ENCODE measurements at regions not wholly inside any gene's neighbourhood (a gene's known extent, or its start where the extent isn't known, plus 50 kb on each side); places are given as distances from the start of the nearest gene placed in this dataset.

- H3K27ac Mint-ChIP-seq = no peak overlapping the region
- no peak overlapping the region for H3K4me3 ChIP-seq (ENCODE audit: low read length)
- POLR2A ChIA-PET = no interaction called here
- peaks cover 2% of the 10 kb centered on the region for H3K9me3 Mint-ChIP-seq
- no peaks in the 10 kb centered on the region for H3K36me3 Mint-ChIP-seq (ENCODE audit: low read depth)
- H3K9me3 ChIP-seq (ENCODE audit: control insufficient read depth in 1 of 2, insufficient read depth in 1 of 2, low read length in 2 of 2) = no peaks in the 10 kb centered on the region
- no peak for ATAC-seq (ENCODE audit: poor library complexity)
- CTCF ChIA-PET = no interaction called here
- no peaks in the 10 kb centered on the region for H3K27me3 ChIP-seq (ENCODE audit: control insufficient read depth in 1 of 2, insufficient read depth in 2 of 2, low read length in 2 of 2)
- DNase-seq = no peak
- no peaks in the 10 kb centered on the region for H3K4me1 ChIP-seq (ENCODE audit: insufficient read depth, low read length)
- intact Hi-C loops (cut with DNase I, micrococcal nuclease) = no loop called here
- H3K4me1 Mint-ChIP-seq (ENCODE audit: low read depth) = no peaks in the 10 kb centered on the region
- no peaks in the 10 kb centered on the region for H3K36me3 ChIP-seq (ENCODE audit: insufficient read depth, low read length)
- TF ChIP-seq, protein P1, sequence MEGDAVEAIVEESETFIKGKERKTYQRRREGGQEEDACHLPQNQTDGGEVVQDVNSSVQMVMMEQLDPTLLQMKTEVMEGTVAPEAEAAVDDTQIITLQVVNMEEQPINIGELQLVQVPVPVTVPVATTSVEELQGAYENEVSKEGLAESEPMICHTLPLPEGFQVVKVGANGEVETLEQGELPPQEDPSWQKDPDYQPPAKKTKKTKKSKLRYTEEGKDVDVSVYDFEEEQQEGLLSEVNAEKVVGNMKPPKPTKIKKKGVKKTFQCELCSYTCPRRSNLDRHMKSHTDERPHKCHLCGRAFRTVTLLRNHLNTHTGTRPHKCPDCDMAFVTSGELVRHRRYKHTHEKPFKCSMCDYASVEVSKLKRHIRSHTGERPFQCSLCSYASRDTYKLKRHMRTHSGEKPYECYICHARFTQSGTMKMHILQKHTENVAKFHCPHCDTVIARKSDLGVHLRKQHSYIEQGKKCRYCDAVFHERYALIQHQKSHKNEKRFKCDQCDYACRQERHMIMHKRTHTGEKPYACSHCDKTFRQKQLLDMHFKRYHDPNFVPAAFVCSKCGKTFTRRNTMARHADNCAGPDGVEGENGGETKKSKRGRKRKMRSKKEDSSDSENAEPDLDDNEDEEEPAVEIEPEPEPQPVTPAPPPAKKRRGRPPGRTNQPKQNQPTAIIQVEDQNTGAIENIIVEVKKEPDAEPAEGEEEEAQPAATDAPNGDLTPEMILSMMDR (IDR thresholded peaks at IDR 0.05) = no peak
- H3K27me3 Mint-ChIP-seq = no peaks in the 10 kb centered on the region
- H3K27ac ChIP-seq (ENCODE audit: low read depth in 1 of 2, low read length in 2 of 2) = no peak overlapping the region
- H3K4me3 Mint-ChIP-seq = no peak overlapping the region
Measured at GRCh38 chr7:46315891-46316290, 394.8 kb upstream of the IGFBP3 start.

- Histone ChIP-seq H3K27ac (ENCODE audit: low read depth in 1 of 2, low read length in 2 of 2) (no peak overlapping the region), H3K27me3 (ENCODE audit: control insufficient read depth in 1 of 2, insufficient read depth in 2 of 2, low read length in 2 of 2) (no peaks in the 10 kb centered on the region), H3K9me3 (ENCODE audit: control insufficient read depth in 1 of 2, insufficient read depth in 1 of 2, low read length in 2 of 2) (peaks cover 0 to 4% of the 10 kb centered on the region in 2 experiments), H3K36me3 (ENCODE audit: insufficient read depth, low read length) (no peaks in the 10 kb centered on the region), H3K4me1 (ENCODE audit: insufficient read depth, low read length) (no peaks in the 10 kb centered on the region), H3K4me3 (ENCODE audit: low read length) (no peak overlapping the region)
- CTCF ChIA-PET = no interaction called here
- peaks cover 2% of the 10 kb centered on the region for H3K9me3 Mint-ChIP-seq
- H3K36me3 Mint-ChIP-seq (ENCODE audit: low read depth) = no peaks in the 10 kb centered on the region
- intact Hi-C loops (cut with DNase I, micrococcal nuclease) = no loop called here
- TF ChIP-seq, protein P1 (IDR thresholded peaks at IDR 0.05) = no peak
- no peak for ATAC-seq (ENCODE audit: poor library complexity)
- no peaks in the 10 kb centered on the region for H3K27me3 Mint-ChIP-seq
- no peak overlapping the region for H3K27ac Mint-ChIP-seq
- H3K4me3 Mint-ChIP-seq = no peak overlapping the region
- POLR2A ChIA-PET = no interaction called here
- no peak for DNase-seq
- H3K4me1 Mint-ChIP-seq (ENCODE audit: low read depth) = no peaks in the 10 kb centered on the region
Measured at GRCh38 chr7:46301677-46302076, 380.6 kb upstream of the IGFBP3 start.

- H3K4me1 Mint-ChIP-seq (ENCODE audit: low read depth) = no peaks in the 10 kb centered on the region
- H3K27me3 Mint-ChIP-seq = no peaks in the 10 kb centered on the region
- CTCF ChIA-PET = no interaction called here
- Histone ChIP-seq H3K27me3 (ENCODE audit: control insufficient read depth in 1 of 2, insufficient read depth in 2 of 2, low read length in 2 of 2) (no peaks in the 10 kb centered on the region), H3K27ac (ENCODE audit: low read depth in 1 of 2, low read length in 2 of 2) (no peak overlapping the region), H3K9me3 (ENCODE audit: control insufficient read depth in 1 of 2, insufficient read depth in 1 of 2, low read length in 2 of 2) (peaks cover 0 to 4% of the 10 kb centered on the region in 2 experiments), H3K4me1 (ENCODE audit: insufficient read depth, low read length) (no peaks in the 10 kb centered on the region), H3K4me3 (ENCODE audit: low read length) (no peak overlapping the region), H3K36me3 (ENCODE audit: insufficient read depth, low read length) (no peaks in the 10 kb centered on the region)
- H3K9me3 Mint-ChIP-seq = peaks cover 2% of the 10 kb centered on the region
- DNase-seq (no peak), ATAC-seq (ENCODE audit: poor library complexity) (no peak)
- TF ChIP-seq, protein P1 (IDR thresholded peaks at IDR 0.05) = no peak
- no peaks in the 10 kb centered on the region for H3K36me3 Mint-ChIP-seq (ENCODE audit: low read depth)
- intact Hi-C loops (cut with DNase I, micrococcal nuclease) = no loop called here
- POLR2A ChIA-PET = no interaction called here
- H3K4me3 Mint-ChIP-seq = no peak overlapping the region
- no peak overlapping the region for H3K27ac Mint-ChIP-seq
Measured at GRCh38 chr7:46297515-46297914, 376.4 kb upstream of the IGFBP3 start.

All from CD4-positive, alpha-beta T cell (primary cell).